Gastroesophageal sphincter (tissue), 3 donors: ENCODE measurements at regions not wholly inside any gene's neighbourhood (a gene's known extent, or its start where the extent isn't known, plus 50 kb on each side); places are given as distances from the start of the nearest gene placed in this dataset.

Source experiments
- CTCF ChIP-seq, 4 experiments: fragments of 200-600 bp in 2 of 4; fragments of 450-650 bp in 2 of 4; sonication (generic) in 1 of 4; IDR thresholded peaks; one replicate each; pipeline ENCODE4 v1.5.1; 2017 to 2019; ENCODE audit warnings: antibody characterized with exemption in 4 of 4, mild to moderate bottlenecking in 2 of 4, moderate library complexity in 2 of 4
- POLR2AphosphoS5 ChIP-seq: sonication (generic); formaldehyde crosslinking; IDR thresholded peaks from one replicate; pipeline ENCODE4 v1.6.1; 2017; ENCODE audit warnings: antibody characterized with exemption

DNA sequence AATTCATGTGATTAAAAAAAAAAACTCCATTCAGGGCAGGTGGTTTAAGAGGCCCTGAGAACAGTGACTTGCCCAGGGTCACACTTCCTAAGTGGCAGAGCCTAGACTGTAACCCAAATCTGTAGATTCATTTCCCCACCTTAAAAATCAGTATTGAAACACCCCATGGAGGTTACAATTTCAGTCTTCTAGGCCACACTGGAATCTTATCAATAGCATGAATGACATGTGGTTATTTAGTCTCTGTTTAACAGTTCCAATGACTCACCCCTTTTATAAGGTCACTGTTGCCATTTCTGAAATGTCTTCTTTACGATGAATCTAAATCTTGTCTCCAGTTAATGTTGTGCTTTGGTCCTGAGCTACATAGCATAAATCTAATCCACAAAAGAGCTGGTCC, 262.3 kb upstream of the GRIP1 start:
- TF ChIP-seq POLR2AphosphoS5, result no peak
- TF ChIP-seq CTCF (IDR thresholded peaks at IDR 0.05), result no peak
